DMS114 treated with DMSO at 0.1 percent for 48 hours (cell line): ENCODE measurements at regions not wholly inside any gene's neighbourhood (a gene's known extent, or its start where the extent isn't known, plus 50 kb on each side); places are given as distances from the start of the nearest gene placed in this dataset.

Source experiments
- DNase-seq: peaks from one replicate; lab custom pipeline; 2025; ENCODE audit not compliant: unreplicated experiment; lab: John Stamatoyannopoulos, UW

DNA sequence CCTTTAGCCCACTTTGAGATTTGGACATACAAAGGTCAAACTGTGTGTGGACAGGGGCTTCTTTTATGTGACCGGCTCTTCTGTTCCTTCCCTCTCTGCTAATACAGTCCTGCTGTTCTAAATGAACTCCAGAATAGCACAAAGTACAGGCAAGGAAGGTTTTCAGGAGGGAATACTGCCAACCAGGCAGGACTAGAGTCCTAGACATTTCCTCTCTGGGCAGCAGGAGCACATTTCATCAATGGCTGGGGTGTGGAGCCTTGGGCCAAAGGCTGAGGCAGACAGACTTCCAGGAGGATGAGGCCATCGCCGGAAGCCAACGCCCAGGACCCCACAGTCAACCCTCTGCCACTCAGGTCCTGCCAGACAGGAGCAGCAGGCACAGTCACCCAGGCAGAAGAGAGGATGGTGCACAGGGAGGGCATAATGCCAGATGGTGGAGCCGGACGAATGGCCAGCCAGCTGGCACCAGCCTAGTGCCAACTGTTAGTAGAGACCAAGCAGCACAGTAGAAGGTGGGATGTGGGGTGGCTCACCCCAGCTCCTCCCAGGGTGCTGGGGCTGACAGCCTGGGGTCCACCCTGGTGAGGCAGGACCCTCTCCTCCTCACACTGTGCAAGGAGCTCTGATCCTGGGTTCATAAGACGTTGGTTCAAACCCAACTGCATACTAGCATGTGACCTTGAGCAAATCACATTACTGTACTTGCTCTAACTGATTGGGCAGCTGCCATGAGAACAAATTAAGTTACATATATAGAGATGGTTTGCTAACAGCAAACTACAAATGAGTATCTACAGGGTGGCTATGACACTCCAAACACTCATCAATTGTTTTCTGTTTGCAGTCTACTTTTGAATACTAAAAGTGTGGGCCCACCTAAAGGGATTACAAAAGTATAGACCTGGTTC is 410.7 kb downstream of the SIPA1L2 start:
- no peak for DNase-seq

DNA sequence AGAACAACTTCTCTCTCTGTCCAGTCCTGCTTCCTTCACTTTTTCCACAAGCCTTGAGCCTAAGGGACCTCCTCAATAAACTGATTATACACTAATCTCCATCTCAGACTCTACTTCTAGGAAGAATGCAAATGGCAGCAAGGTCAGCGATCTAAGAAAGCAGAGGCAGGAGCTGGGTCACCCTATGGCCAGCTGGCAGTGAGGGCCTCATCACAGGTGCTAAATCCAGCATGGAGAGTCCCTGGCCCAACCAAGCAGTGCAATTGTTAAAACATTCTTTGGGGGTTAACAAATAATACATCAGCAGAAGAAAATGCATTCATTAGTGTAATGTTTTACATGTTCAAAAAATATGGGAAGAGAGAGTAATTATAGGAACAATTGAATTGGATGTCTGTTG is 416.0 kb downstream of the SIPA1L2 start:
- no peak for DNase-seq

DNA sequence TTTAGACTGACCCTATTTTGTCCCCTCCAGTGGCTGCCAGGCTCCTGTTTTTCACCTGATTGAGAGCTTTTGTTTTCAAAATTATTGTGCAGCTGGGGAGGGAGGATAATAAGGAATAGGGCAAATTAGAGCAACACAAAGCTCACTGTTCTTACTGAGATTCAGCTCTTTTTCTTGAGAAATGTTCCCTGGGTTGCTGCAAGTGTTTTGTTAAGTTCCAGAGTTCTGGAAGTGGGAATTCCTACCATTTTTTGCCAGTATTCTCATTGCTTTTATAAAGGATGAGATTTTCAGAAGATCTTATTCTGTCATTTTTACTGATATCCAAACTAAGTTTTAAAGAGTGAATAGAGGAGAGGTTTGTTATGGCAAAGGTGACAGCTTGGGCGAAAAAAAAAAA is 417.7 kb downstream of the SIPA1L2 start:
- no peak for DNase-seq

DNA sequence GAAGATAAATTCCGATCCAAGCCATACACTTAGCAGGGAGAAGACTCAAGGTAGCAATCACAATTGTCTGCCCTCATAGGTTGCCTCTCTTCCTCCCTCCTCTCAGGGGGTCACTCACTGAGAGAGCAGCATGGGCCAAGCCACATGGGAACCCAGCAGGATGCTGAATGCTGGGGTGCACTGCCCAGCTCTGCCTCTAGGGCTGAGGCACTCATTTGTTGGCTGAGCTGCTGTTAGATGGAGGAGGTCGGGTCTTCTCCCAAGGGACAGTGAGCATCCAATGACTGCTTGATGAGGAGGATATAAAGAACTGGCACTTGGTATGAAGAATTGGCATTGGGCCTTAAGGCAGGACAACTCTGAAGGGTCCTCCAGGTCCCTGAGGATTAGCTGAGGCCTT is 418.8 kb downstream of the SIPA1L2 start:
- DNase-seq, result no peak

DNA sequence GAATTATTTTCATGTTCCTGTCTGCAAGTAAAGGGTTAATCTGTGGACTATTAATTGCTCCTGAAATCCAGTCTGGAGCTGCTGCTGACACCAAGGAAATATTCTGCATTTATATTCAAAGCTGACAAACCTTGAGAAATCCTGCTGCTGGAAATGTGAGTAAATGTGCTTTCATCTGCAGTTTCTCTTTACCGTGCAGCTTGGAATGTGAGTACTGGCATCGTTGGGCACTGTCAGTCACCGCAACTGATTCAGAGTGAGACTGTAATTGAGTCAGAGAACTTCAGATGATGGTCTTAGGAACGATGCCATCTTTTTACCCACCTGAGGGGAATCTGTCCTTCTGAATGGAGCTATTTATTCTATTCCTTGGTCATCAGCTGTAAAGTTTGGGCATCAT is 420.6 kb downstream of the SIPA1L2 start:
- no peak for DNase-seq

GRCh38 chr1:232207073-232207866 is 422.7 kb downstream of the SIPA1L2 start:
- DNase-seq, result no peak

DNA sequence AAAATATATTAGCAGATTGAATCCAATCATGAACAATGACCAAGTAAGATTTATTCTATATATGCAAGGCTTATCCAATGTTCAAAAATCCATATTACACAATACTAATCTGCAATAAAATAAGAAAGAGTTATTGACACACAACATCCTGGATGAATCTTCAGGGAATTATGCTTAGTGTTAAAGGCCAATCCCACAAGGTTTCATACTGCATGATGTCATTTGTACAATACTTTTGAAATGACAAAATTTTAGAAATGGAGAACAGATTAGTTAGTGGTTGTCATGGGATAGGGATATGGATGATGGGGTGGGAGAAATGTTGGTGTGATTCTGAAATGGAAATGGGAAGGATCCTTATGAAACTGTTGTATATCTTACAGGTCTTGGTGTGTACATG is 425.7 kb downstream of the SIPA1L2 start:
- no peak for DNase-seq

DNA sequence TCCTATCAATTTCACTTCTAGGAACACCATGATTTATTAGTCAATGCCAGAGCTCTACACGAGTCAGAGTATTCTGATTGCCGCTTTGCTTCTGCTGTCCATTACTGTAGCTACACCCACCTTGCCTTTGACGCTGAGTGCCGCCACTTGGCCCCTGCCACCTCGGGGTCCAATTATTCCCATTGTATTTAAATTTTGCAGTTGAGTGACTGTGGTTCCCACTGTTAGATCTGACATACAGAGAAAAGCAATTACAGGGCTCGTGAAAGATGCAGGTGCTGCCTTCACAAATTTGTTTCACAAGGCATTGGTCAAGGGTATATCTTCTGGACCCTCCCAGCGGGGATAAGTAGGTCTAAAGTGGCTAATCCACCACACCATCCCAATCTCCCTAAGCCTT is 428.9 kb downstream of the SIPA1L2 start:
- DNase-seq, result no peak

- no peak for DNase-seq
These were observed 433.9 kb downstream of the SIPA1L2 start for GRCh38 chr1:232196042-232196441.

- DNase-seq, result no peak
These were observed 435.5 kb downstream of the SIPA1L2 start for GRCh38 chr1:232194424-232194823.

GRCh38 chr1:232193451-232193783 is 436.5 kb downstream of the SIPA1L2 start:
- DNase-seq, result no peak

GRCh38 chr1:232192781-232193450 is 437.0 kb downstream of the SIPA1L2 start:
- no peak for DNase-seq

- no peak for DNase-seq
These were observed 438.4 kb downstream of the SIPA1L2 start for GRCh38 chr1:232191560-232191959.

DNA sequence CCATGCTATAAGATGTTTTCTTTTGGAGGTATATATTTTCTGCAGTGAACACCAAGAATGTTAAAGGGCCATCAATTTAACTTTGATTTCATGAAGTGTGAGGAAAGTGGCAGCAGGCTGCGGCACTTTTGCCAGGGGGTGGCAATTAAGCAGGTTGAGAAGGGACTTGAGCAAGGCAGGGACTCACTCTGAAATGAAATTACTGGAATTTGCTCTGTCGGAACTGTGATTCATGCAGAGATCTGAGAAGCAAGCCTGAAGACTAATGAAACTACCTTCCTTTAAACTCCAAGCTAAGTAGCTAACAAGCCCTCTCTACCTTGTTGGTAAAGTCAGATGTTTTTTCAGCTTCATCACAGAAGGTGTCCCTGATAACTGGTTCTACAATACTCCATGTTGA is 441.6 kb downstream of the SIPA1L2 start:
- DNase-seq, result no peak

DNA sequence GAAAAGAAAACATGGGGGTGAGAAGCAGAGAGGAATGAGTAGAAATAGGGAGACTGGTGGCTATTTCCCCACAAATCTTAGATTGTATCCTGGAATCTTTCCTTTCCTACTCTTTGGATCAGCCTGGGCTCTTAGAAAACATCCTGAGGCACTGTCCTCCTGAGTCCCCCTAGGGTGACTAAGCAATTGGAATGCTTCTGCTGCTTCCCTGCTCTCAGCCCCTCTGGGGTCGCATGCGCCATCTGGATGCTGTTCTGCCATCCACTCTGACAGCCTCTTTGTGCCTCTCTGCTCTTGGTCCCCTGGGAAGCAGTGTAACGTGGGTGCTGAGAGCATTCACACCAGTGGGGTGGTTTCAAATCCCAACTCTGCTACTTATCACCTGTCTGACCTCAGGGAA is 443.0 kb downstream of the SIPA1L2 start:
- DNase-seq, result no peak

- no peak for DNase-seq
These were observed 445.1 kb downstream of the SIPA1L2 start for GRCh38 chr1:232184561-232185530.

DNA sequence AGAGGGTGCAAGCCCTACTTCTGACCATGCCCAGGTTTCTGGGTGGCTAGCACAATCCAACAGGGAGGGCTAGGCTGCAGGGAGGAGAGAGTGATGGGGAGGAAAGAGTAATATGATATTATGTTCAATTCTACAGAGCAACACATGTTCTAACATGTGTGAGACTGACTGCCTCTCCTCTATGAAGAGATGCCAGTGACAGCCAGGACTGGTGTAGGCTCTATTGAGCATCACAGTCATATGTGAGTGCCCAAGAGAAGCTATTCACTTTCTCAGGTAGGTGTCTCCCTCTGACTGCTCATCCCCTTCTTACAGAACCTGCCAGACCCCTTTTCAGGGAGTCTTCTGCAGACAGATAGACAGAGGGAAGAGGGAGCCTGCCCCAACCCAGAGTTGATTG is 446.1 kb downstream of the SIPA1L2 start:
- DNase-seq, result no peak

- no peak for DNase-seq
These were observed 446.6 kb downstream of the SIPA1L2 start for GRCh38 chr1:232183266-232183800.

DNA sequence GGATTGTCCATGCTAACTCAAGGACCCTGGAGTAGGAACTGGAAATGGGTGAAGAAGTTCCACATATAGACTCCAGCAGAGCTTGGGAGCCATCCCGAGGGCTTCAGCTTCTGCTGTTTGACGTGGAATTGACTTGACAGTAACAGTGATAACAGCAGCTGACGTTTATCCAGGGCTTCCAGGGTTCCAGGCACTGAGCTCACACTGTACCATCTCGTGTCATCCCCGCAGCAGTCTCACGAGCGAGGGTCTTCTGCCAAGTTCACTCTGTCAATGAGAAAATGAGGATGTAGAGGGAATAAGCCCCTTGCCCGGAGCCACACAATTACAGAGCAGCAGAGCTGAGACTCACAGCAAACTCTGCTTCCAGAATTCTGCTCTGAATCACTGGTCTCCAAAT is 447.7 kb downstream of the SIPA1L2 start:
- no peak for DNase-seq

DNA sequence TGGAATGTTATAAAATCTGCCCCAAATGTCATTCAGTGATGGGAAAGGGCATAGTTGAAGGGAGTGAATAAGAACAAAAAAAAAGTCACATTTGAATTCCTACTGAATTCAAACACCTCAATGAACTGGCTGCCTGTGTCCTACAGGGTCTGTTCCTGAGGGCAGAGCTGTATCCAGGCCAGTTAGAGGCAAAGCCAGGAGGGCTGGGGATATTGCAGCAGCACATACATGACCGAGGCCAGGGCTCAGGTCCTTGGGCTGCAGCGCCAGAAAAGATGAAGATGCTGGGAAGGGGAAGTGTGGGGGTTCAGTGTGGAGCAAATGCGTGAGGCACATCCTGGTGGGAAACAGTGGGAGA is 449.2 kb downstream of the SIPA1L2 start:
- no peak for DNase-seq
